Uterus (tissue), 2 donors: ENCODE measurements at regions not wholly inside any gene's neighbourhood (a gene's known extent, or its start where the extent isn't known, plus 50 kb on each side); places are given as distances from the start of the nearest gene placed in this dataset.

Experiments used
- CTCF ChIP-seq, 4 experiments: fragments of 200-600 bp in 2 of 4; fragments of 450-650 bp in 2 of 4; sonication (generic) in 2 of 4; IDR thresholded peaks; one replicate each; pipeline ENCODE4 v1.5.1; 2016 to 2019; ENCODE audit warnings: antibody characterized with exemption in 4 of 4, mild to moderate bottlenecking in 2 of 4, moderate library complexity in 1 of 4
- POLR2A ChIP-seq, 2 donors: fragments of 450-650 bp; IDR thresholded peaks; one replicate each; pipeline ENCODE4 v1.6.1; 2016; ENCODE audit warnings: antibody characterized with exemption in 2 of 2, mild to moderate bottlenecking in 1 of 2, moderate library complexity in 1 of 2

GRCh38 chr7:85237721-85238120, 50.9 kb upstream of the SEMA3D start:
- no peak for TF ChIP-seq CTCF (IDR thresholded peaks at IDR 0.05)
- no peak for TF ChIP-seq POLR2A (IDR thresholded peaks at IDR 0.05)
